ENCODE measurements at regions not wholly inside any gene's neighbourhood (a gene's known extent, or its start where the extent isn't known, plus 50 kb on each side); places are given as distances from the start of the nearest gene placed in this dataset.

DNA sequence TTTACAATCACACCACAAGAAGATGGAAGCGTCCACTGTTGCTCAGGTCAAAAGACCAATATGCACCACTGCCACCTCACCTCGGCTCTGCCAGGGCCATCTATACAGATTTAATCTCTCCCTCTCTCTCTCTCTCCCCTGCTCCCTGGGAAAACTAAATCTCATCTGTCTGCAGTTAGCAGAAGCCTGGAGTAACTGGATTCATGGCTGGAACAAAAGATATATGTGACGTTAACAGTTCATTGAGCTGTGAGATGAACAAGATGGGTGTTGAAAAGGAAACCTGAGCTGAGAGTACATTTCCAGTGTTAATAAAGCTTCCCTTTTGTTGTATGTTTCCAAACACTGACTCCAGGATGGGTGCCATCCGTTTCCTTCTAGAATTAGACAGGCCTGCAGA is 369.7 kb downstream of the CDK5RAP2 start:
- no peak for DNase-seq

DNA sequence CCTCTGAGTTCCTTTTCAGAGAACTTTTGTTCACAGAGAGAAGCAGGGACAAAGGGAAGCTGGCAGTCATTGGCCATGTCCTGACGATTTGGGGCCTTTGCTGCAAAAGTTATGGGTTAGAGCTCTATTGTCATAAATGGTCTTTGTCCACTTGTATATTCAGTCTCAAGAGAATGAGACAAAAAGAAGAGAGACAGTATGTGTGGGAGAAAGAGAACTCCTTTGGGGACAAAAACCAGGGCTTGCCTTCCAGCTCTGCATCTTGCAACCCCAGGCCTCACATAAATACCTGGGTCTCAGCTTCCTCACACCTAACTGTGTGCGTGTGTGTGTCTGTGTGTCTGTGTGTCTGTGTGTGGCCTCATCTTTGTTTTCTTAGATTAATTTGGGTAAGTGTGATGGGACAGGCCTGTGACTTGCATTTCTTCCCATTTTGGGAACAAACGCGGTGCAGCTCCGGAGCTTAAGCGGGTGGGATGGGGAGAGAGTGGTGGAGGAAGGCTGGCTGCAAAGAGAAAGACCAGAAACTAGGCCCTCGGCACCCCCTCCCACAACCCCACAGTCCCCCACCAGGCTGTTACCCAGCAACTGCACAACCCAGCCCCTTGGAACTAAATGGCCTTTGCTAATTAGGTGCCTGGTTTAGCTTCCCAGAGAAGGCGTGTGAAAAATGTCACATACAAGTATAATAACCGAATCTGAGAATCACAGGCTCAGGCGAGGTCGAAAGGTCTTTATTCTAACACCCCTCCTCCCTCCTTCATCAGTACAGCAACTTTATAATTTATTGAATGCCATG is 376.9 kb downstream of the CDK5RAP2 start:
- DNase-seq, result no peak

DNA sequence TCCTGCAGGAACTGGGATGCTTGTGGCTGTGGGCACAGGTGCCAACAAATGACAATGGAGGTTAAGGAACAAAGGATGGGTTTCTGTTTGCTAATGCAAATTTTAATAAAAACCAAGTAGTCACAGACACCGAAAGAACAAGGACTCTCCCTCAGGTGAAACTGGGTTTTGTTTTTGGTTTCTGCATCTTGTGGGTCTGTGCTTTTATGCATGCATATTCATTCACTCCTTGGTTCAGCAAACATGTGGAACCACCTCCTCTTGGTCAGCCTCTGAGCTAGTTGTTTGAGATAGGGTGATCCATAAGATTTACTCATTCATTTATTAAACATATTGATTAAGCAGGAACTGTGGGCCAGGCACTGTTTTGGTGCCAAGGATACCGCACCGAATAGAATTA is 381.9 kb downstream of the CDK5RAP2 start:
- no peak for DNase-seq

DNA sequence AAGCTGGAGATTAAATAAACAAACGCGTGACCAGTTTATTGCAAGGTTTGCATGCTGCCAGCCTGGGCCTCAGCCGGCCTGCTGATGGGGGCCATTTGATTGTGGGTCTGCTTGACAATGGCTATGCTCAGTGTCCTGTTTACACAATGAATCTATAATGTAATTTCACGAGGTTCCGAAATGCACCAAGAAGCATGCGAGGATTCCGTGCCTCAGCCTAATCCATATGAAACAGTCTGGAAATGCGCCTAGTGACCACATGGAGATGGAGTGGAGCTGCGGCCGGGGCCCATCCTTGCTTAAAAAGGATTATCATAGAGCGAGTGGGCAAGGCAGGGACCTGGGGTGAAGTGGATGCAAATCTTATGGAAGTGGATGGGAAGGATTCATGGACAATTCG is 382.4 kb downstream of the CDK5RAP2 start:
- DNase-seq, result no peak

DNA sequence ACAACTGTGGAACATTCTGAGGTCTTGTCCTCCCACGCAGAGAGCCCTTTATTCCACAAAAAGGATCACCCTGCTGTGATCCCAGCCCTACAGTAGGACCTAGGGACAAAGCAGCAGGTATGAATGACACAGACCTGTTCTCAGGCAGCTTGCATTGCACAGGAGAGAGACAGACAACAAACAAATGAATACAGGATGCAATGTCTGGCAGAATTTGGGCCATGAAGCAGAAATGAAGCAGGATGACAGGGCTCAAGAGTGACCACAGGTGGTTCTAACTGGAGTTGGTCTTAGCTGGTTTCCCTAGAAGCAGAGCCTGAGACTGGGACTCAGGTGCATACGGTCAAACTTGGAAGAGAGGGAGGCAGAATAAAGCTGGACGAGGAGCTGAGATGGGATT is 388.8 kb downstream of the CDK5RAP2 start:
- DNase-seq, result no peak

DNA sequence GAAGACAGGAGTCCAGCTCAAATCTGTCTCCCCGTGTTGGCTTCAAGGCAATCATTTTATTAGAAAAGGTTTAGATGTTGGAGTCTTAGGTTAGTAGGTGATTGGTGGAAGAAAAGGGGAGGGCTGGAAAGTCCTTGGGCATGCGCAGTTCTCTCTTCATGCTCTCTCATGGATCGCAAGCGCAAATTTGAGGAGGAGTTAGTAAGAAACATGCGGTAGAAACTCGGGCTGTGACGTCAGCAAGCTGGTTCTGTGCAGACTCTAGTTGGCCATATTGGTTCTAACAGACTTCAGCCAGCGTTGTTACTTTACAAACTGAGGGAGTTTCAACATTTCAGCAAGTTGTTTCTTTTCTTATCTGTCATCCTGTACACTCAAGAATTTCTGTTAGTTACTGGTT is 392.2 kb downstream of the CDK5RAP2 start:
- no peak for DNase-seq

DNA sequence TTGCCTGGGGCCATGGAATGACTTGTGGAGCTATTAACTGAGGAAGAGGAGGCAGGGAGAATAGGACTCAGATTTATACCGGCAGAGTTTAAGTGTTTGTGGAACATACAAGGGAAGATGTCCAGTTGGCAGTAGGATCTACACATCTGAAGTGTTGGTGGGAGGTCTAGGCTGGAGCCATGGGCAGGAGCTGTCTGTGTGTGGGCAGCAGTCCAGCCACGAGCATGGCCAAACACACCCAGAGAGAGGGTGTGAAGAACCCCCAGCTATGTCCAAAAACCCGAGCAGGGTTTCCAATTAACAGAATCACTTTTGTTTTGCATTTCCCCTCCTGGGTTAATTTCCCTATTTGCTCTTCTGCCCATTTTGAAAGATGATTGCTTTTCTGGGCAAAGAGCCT is 393.7 kb downstream of the CDK5RAP2 start:
- DNase-seq, result no peak

DNA sequence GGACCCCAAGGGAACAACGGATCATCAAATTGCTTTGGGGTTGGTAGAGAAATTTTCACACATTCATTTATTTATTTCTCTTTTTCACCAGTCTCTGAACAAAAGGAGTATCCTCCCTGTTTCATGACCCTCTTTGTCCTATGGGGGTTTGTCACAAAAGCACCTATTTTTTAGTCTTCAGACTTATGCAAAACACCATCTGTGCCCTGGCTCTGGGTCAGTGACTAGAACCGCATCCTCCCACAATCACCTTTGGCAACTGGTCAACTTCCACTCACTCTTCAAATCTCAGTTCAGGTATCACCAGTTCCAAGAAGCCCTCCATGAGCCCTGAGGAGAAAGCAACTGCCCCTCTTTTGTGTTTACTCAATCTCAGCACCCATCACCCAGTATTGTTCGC is 395.7 kb downstream of the CDK5RAP2 start:
- DNase-seq, result no peak

DNA sequence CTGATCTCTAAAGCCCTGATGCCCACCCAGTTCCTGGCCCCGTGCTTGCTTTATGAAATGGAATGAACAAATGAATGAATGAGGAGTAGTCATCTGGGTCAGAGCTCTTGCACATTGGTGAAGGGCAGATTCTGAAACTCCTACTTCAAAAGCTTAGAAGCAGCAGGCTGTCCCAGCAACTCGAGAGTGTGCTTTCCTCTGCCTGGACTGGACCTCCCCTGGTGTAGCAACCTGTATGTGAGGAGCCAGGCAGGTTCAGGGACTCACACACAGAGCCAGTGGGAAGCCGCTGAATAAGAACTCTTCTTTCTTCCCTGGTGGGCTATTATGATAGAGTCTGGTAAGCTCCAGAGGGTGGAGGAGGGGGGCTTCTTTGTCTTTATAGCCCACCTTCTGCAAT is 396.4 kb downstream of the CDK5RAP2 start:
- no peak for DNase-seq

DNA sequence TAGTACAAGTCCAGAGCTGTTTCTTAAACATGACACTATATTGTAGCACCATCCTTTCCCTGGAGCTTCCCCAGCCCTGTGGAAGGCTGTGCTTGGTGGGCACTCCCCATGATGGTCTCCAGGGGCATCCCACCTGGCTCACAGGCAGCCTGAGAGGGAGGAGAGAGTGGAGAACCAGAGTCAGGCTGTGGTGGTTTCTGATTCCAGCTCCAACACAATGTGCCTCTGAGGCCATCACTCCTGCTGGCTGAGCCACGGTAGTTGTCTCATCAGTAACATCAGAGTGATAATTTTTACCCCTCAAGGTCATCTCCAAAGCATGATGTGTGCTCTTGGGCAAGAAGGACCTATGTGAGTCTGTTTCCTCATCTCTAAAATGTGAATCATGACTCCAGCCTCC is 398.0 kb downstream of the CDK5RAP2 start:
- DNase-seq, result no peak

DNA sequence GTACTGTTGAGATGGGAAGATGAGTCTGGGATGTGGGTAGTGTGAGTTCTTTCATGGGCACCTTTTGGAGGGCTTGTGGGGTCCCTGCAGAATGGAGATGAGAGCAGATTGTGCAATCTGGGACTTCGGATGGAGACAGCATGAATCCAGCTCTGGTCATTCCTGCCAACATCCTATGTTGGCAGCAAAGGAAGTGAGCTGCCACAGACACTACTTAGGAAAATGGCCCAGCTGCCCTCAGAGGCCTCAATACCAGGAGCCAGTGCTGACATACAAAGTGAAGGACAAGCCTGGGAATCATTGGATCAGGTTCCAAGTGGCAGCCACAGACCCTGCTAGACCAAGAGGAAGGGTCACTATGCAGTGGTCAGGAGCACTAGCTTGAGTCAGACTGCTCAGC is 402.8 kb downstream of the CDK5RAP2 start:
- DNase-seq, result no peak

DNA sequence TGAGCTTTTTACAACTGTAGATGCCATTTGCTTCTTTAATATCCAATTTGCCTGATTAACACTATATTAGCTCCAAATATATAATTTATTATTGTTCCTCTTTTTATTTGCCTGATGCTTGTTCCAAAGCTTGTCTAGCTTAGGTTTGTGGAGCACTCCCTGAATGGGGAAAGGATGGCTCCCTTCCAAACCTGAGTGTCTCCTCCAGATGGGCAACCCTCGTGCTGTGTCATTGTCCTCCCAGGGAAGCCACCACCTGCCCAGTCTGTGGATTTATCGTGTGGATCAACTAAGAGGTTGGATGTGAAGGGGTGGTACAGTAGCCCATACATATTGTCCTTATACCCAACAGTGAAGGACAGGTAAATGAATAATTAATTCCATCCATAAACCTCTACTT is 404.9 kb downstream of the CDK5RAP2 start:
- no peak for DNase-seq

DNA sequence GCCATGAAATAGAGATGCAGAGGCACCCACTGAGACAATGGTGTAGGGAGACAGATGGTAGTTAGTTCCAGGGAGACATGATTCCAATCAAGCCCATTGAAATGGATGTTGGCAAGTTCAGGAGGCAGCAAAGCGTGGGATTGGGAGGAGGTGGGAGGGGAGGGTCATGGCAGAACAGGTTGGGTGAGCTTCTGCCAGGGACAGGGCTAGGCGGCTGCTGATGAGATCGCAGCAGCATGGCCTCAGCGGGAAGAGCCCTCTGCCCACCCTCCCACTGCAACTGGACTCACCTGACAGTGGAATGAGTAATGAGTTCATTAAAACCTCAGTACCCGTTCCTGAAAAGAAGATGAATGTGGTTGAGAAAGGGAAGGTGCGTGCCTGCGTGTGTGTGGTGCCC is 418.2 kb downstream of the CDK5RAP2 start:
- no peak for DNase-seq

DNA sequence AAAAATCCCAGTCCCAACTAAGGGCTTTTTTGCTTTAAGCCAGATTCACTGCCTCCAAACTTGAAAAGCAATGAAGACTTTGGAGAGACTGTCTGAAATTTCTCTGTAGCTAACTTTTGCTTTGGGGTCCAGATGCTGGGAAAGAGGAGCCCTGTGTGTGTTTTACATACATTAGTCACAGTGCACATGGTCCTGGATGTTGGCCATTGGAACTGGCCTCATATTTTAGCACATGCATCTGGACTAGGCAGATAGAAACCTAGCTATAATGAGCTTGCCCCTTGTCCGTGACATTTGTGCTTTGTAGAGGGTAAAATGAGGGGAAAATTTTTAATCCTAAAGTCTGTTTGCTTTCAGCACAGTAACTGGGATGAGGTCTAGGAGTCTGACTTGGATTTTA is 421.7 kb downstream of the CDK5RAP2 start:
- DNase-seq, result no peak

DNA sequence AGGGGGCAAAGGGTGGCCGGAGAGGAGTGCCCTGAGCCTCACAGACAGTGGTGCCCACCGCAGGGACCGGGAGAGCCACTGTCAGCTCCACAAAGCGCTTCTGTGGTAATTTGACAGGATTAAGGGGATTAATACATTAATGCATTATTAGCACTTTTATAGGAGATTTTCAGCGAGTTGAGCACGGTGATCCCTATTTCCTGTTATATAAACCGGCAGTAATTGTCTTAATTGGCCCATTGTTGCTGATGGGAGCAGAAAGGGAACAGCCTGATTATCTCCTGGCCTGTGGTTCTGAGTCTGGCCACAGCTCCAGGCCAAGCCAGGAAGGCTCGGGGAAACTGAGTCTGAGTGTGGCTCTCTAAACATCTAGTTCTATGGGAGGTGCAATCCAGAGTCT is 423.6 kb downstream of the CDK5RAP2 start:
- DNase-seq, result no peak

DNA sequence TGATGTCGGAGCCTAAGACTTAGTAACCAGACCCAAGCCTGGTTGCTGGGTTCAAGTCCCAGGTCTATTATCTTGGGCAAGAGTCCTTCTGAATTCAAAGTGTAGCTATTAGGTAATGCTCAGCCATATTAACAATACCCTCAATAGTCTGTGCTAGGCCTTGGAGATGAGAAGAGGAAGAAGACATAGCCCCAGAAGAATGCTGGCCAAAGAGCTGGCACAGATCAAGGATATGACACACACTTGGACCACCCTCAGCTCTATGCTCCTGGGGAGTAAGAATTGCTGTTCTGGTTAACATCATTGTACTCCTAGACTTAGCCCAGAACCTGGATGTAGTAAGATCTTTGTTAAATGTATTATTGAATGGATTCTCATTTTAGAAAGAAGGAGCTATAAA is 426.7 kb downstream of the CDK5RAP2 start:
- DNase-seq, result no peak

DNA sequence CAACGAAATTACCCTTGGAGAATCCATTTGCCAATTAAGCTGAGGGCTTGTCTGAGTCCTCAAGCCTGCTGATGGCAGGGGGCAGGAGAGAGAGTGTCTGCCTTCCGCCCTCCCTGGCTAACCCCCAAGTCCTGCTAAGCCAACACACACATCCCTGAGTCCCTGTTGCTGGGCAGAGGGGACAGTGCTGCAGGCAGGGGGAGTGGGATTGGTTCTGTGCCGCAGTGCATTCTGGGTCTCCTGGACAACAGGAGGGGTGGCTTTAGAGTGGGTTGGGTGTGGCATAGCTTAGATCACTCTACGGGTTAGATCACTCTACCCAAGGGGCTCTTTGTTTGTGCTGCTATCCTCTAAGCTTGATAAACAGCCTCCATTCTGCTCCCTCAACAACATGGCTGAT is 427.7 kb downstream of the CDK5RAP2 start:
- DNase-seq, result no peak

DNA sequence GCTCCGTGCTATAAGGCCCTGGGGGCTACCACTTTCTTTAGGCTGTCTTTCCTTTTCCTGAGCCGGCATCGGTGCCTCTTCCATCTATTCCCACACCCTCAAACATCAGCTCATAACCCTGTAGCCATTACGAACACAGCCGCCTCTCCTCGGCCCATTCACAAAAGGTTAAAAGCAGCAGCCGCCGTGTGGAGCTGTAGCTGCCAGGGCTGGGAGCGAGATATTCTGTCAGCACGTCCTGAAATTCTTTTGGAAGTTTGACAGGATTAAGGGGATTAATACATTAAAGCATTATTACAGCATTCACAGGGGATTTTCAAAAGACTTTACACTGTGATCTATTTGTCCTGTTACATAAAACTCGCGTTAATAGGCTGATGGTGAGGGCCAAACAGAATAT is 428.2 kb downstream of the CDK5RAP2 start:
- DNase-seq, result no peak

DNA sequence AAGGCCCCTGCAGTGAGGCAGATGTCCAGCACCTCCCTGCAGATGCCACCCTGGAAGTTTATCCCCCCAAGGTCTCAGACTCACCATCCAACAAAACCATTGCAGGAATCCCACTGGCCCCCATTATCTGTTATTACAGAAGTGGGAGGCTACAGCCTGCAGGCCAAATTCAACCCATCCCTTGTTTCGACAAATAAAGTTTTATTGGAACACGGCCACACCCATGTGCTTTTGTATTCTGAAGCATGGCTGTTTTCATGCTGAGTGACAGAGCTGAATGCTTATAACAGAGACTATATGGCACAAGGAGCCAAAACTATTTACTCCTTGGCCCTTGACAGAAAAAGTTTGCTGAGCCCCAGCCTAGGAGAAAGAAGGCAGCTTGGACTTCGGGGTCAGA is 428.8 kb downstream of the CDK5RAP2 start:
- no peak for DNase-seq

DNA sequence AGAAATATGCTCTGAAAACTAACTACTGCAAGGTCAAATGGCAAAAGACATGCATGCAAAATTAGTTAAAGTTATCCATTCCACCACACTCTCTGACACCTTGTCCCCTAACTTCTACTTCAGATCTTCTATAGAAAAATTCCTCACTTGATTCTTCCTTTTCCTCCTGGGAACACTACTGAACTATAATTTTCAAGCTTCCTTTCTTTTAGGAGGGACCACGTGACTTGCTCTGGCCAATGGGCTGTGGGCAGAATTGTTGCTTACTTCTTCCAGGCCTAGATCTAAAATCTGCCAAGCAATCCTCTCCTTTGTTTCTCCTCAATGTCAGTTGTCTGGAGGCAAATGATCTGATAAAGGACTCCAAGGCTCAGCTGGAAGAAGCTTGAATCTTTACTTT is 441.0 kb downstream of the CDK5RAP2 start:
- no peak for DNase-seq

DNA sequence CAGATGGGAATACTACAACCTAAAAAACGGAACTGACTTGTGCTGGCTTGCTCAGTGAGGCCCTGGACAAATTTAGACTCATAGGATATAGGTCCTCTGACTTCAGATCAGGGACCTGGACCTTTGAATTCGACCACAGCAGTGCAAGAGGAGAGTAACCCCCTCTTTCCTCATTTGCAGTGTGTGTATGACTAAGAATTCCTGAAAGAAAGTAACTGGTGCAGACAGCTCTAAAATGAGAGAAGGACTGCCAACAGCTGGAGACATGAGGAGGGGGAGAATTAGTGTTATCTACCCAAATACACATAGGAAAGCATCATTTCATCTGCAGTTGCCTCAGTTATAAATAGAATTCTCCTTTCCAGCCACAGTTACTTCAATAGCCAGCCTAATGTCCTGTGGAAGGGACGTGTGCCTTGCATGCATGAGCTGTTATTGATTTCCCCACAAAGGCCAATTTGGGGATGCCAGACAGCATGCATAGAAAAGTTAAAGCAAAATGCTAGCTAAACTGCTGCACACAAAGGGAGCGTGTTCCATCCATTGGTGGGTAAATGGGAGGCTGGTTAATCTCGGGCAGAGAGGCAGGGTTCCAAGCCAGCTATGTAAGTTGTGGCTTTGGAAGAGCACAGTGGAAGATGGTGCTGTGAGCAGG is 442.7 kb downstream of the CDK5RAP2 start:
- DNase-seq, result no peak

DNA sequence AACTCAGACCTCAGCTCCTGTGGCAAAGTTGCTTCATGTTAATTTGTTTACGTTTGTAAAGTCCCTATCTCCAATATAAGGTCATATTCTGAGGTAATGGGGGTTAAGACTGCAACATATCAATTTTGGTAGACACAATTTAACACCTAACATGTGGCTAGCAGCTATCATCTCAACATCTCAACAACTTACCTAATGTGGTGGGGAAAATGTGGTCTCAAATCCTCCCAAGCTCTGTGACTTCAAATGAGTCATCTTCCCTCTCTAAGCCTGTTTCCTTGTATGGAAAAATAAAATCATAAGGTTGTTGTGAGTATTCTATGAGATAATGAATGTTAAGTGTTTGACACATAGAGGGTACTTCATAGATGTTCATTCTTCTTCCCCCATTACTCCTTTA is 443.3 kb downstream of the CDK5RAP2 start:
- DNase-seq, result no peak

DNA sequence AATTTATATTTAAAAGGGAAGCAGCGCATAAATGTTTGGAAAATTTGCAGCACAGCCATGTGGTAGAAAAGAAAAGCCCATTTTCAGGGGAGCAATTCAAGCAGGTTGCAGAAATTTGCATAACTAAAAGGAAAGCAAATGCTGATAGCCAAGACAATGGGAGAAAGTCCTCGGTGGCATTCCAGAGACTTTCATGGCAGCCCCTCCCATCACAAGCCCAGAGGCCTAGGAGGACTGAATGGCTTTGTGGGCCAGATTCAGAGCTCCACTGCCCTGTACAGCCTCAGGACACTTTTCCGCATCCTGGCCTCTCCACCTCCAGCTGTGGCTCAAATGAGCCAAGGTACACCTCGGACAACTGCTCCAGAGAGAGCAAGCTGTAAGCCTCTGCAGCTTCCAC is 462.9 kb downstream of the CDK5RAP2 start:
- no peak for DNase-seq

DNA sequence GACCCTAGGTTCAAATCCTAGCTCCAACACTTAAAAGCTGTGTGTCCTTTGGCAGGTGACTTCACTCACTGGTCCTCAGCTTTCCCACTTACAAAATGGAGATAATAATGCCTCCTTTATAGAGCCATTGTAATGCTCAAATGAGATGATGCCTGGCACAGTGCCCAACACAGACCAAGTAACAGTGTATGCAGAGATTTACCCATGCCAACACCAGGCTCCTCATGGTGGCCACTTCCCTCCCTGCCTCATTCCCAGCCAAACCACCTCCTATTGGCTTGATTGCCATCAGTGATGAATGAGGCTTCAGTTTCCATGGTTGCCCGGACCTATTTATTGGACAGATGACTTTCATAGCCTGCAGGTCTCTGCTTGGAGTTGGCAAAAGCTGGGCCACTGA is 469.4 kb downstream of the CDK5RAP2 start:
- DNase-seq, result no peak

DNA sequence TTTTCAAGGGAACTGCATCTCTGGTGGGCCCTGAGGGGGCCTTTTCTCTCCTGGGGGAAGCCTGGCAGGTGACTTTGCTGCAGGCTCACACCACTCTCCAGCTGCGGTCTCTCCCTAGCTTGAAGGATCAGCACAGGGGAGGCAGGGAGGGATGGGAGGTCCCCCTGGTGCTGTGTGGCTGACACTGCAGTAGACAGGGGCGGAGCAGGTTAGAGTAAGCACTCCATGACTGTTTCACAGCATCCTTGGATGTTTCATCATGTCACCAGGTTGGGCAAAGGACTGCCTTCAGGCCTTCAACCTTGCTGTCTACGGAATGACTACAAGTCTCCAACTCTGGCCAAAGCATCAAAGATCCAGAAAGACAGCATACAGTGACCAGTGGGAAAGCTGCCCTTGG is 470.7 kb downstream of the CDK5RAP2 start:
- DNase-seq, result no peak

All from activated CD4-positive, alpha-beta T cell treated with anti-CD3 and anti-CD28 coated beads, Interleukin-2, amount 50 U/mL, for 4 hours (primary cell).